K562 (cell line): ENCODE measurements at regions not wholly inside any gene's neighbourhood (a gene's known extent, or its start where the extent isn't known, plus 50 kb on each side); places are given as distances from the start of the nearest gene placed in this dataset.

Experiments used
- ATAC-seq: fragments of 200-7000 bp; cut with Tn5 transposase; 3 replicates; pipeline ENCODE4 v1.9.1; 2020; ENCODE audit warnings: moderate library complexity
- BruUV-seq: library from RNA; stranded (reverse); fragments of 400-500 nt; replicated peaks from 2 replicates; lab custom pipeline; 2021; lab: Mats Ljungman, UMichigan
- CTCF ChIA-PET: fragments of 300-600 bp; formaldehyde crosslinking; extraction: SDS; loops from one replicate; lab custom pipeline; 2021; ENCODE audit warnings: low intra/inter-chr PET ratio; lab: Yijun Ruan, JAX
- POLR2A ChIA-PET: fragments of 300-600, 350-650 bp; sonication (Branson Sonifier 250); formaldehyde crosslinking; extraction: SDS; loops from one replicate; lab custom pipeline; 2021; ENCODE audit warnings: antibody characterized with exemption, inconsistent platforms; lab: Yijun Ruan, JAX
- DNase-seq, 4 experiments: peaks; one replicate each; pipeline versions ENCODE4 v3.0.0 to v3.0.0-alpha.2; 2011 to 2018; ENCODE audit warnings: low spot score in 3 of 4, mixed read lengths in 3 of 4; ENCODE audit errors: extremely low read depth in 1 of 4
- FAIRE-seq: peaks from 2 replicates; lab custom pipeline; 2011; peaks lifted over from hg19 to GRCh38; lab: Jason Lieb, UNC
- H2AFZ ChIP-seq: 2 replicates; pipeline ENCODE4 v1.6.0; 2011; ENCODE audit warnings: low read depth, low read length, control low read depth, inconsistent platforms
- H3K27ac ChIP-seq: fragments of 200-600 bp; 3 replicates; pipeline ENCODE4 v1.8.0; 2011; ENCODE audit warnings: low read depth, mild to moderate bottlenecking, control low read depth, inconsistent platforms, low read length, moderate library complexity, mixed read lengths; ENCODE audit errors: extremely low read depth
- H3K27me3 ChIP-seq, 2 experiments: fragments of 300-600 bp in 1 of 2; 2 replicates in 1 of 2; 3 replicates in 1 of 2; pipeline versions ENCODE4 v1.6.0 to v1.8.0; 2011; ENCODE audit warnings: inconsistent platforms in 2 of 2, low read length in 2 of 2, mild to moderate bottlenecking in 1 of 2, mixed read lengths in 1 of 2, moderate library complexity in 1 of 2; ENCODE audit not compliant: control insufficient read depth in 2 of 2, insufficient read depth in 2 of 2
- H3K36me3 ChIP-seq: fragments of 300-600 bp; 3 replicates; pipeline ENCODE4 v1.8.0; 2011; ENCODE audit warnings: mild to moderate bottlenecking, low read length, inconsistent platforms; ENCODE audit not compliant: control insufficient read depth, insufficient read depth
- H3K4me1 ChIP-seq, 2 experiments: fragments of 200-600 bp in 1 of 2; replicated peaks in 1 of 2; 2 replicates in 1 of 2; 3 replicates in 1 of 2; pipeline versions ENCODE4 v1.5.1 to v1.8.0; 2011; ENCODE audit warnings: inconsistent platforms in 2 of 2, low read length in 2 of 2, mild to moderate bottlenecking in 1 of 2, mixed read lengths in 1 of 2, moderate library complexity in 1 of 2; ENCODE audit not compliant: control insufficient read depth in 2 of 2, insufficient read depth in 2 of 2
- H3K4me2 ChIP-seq: 2 replicates; pipeline ENCODE4 v1.6.1; 2011; ENCODE audit warnings: low read length, control low read depth, inconsistent platforms, mixed read lengths; ENCODE audit not compliant: insufficient read depth
- H3K4me3 ChIP-seq: fragments of 200-600 bp; sonication (generic), shearing (Covaris generic); 2 replicates; pipeline ENCODE4 v1.5.1; 2016; ENCODE audit warnings: control low read depth, inconsistent platforms
- H3K79me2 ChIP-seq: fragments of 200-600 bp; 3 replicates; pipeline ENCODE4 v1.8.0; 2011; ENCODE audit warnings: low read length, inconsistent platforms; ENCODE audit not compliant: control insufficient read depth, insufficient read depth
- H3K9ac ChIP-seq, 2 experiments: 2 replicates each; pipeline versions ENCODE4 v1.6.0 to v1.6.1; 2011; ENCODE audit warnings: low read depth in 2 of 2, low read length in 2 of 2, control low read depth in 1 of 2, inconsistent platforms in 1 of 2, mild to moderate bottlenecking in 1 of 2, mixed read lengths in 1 of 2; ENCODE audit not compliant: insufficient read depth in 1 of 2
- H3K9me1 ChIP-seq: one replicate; pipeline ENCODE4 v1.6.0; 2011; ENCODE audit warnings: inconsistent platforms, mild to moderate bottlenecking, low read length, moderate library complexity; ENCODE audit not compliant: control insufficient read depth, insufficient read depth
- H3K9me3 ChIP-seq: replicated peaks from 2 replicates; pipeline ENCODE4 v1.5.1; 2011; ENCODE audit warnings: low read depth, low read length, inconsistent platforms; ENCODE audit not compliant: control insufficient read depth, insufficient read depth
- H4K20me1 ChIP-seq: replicated peaks from 2 replicates; pipeline ENCODE4 v1.6.1; 2011; ENCODE audit warnings: low read length, inconsistent platforms, mixed read lengths; ENCODE audit not compliant: control insufficient read depth, insufficient read depth
- ARID2 ChIP-seq: fragments of 450-650 bp; IDR thresholded peaks from 2 replicates; pipeline ENCODE4 v1.6.1; 2017; ENCODE audit warnings: antibody characterized with exemption, mild to moderate bottlenecking
- E2F5 ChIP-seq: sonication (generic); formaldehyde crosslinking; IDR thresholded peaks from 2 replicates; pipeline ENCODE4 v1.8.0; 2022; ENCODE audit warnings: mild to moderate bottlenecking, missing genetic modification reagents
- HCFC1 ChIP-seq: IDR thresholded peaks from 2 replicates; pipeline ENCODE4 v1.6.1; 2012; ENCODE audit warnings: low read depth, low read length, improper control_type of control experiment
- OTX1 ChIP-seq: fragments of 450-650 bp; formaldehyde crosslinking; IDR thresholded peaks from 2 replicates; pipeline ENCODE4 v1.4.0; 2022; ENCODE audit warnings: mild to moderate bottlenecking
- PBX2 ChIP-seq, 2 experiments: IDR thresholded peaks in 1 of 2; conservative IDR thresholded peaks in 1 of 2; 2 replicates each; pipeline ENCODE4 v1.6.1; 2016; ENCODE audit warnings: low read depth in 2 of 2, mild to moderate bottlenecking in 1 of 2, missing compliant biosample characterization in 1 of 2, missing genetic modification characterization in 1 of 2, moderate library complexity in 1 of 2
- ZNF212 ChIP-seq: fragments of 450-650 bp; formaldehyde crosslinking; IDR thresholded peaks from 2 replicates; pipeline ENCODE4 v1.4.0; 2020; ENCODE audit warnings: mild to moderate bottlenecking
- ZNF23 ChIP-seq: fragments of 250-450 bp; sonication (Bioruptor Pico); IDR thresholded peaks from 2 replicates; pipeline ENCODE4 v1.4.0; 2020; ENCODE audit warnings: mild to moderate bottlenecking
- ZNF384 ChIP-seq: IDR thresholded peaks from 2 replicates; pipeline ENCODE4 v1.6.1; 2012; ENCODE audit warnings: low read depth, low read length, improper control_type of control experiment
- WGBS: fragments of 100-300 bp; shearing (Covaris generic); methylation state at CpG from one replicate; pipeline ENCODE4 v1.1.6; 2016; ENCODE audit warnings: low coverage, mixed read lengths; ENCODE audit not compliant: insufficient coverage; ENCODE audit errors: missing lambda C conversion rate; 5-methylcytosine and 5-hydroxymethylcytosine counted together
- in situ Hi-C: fragments of 300-500 bp; cut with MboI; formaldehyde crosslinking; loops from 4 replicates; pipeline ENCODE4 v1.15.0; 2018; ENCODE audit warnings: inconsistent platforms, mixed read lengths
- intact Hi-C: fragments of 100-400 bp; cut with micrococcal nuclease; formaldehyde crosslinking; loops from 2 replicates; pipeline ENCODE4 v1.14.2; 2022
- TF ChIP-seq, protein P1 (sequence below): fragments of 250-450 bp; sonication (Bioruptor Pico); IDR thresholded peaks from 2 replicates; pipeline ENCODE4 v1.5.0; 2021

DNA sequence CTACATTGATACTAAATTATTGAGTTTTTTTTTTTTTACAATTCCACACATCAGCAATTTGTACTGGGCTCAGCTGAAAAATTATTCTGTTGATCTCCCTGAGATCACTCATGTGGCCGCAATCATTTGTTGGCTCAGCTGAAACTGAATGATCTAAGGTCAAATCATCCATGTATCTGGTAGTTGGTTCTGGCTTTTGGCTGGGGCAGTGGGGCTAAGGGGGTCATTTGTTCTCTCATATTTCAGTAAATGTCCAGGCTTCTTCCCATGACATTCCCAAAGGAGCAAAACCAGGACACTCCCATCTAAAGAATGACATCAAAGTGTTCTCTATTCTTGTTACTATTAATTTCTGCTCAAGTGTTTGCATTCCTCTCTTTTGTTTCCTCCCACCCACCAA lies 806.7 kb upstream of the ADGRL2 start:
- CTCF ChIA-PET = no interaction called here
- no peaks in the 10 kb centered on the region for H3K79me2 ChIP-seq
- no peaks in the 10 kb centered on the region for H3K27me3 ChIP-seq
- no peak overlapping the region for H3K27ac ChIP-seq
- BruUV-seq = no TSS peak
- H2AFZ ChIP-seq = no peak overlapping the region
- FAIRE-seq (no peak), DNase-seq (no peak)
- no peaks in the 10 kb centered on the region for H3K4me1 ChIP-seq
- no peaks in the 10 kb centered on the region for H3K9me3 ChIP-seq
- POLR2A ChIA-PET = no interaction called here
- in situ Hi-C loops = no loop called here
- no peak for TF ChIP-seq PBX2 (CRISPR knock-in tag; IDR thresholded peaks at IDR 0.05; ENCODE audit: low read depth)
- TF ChIP-seq PBX2 (tag; conservative IDR thresholded peaks at IDR 0.05; ENCODE audit: low read depth) = no peak
- no peak for TF ChIP-seq E2F5 (CRISPR knock-in tag)
- TF ChIP-seq, protein P1, sequence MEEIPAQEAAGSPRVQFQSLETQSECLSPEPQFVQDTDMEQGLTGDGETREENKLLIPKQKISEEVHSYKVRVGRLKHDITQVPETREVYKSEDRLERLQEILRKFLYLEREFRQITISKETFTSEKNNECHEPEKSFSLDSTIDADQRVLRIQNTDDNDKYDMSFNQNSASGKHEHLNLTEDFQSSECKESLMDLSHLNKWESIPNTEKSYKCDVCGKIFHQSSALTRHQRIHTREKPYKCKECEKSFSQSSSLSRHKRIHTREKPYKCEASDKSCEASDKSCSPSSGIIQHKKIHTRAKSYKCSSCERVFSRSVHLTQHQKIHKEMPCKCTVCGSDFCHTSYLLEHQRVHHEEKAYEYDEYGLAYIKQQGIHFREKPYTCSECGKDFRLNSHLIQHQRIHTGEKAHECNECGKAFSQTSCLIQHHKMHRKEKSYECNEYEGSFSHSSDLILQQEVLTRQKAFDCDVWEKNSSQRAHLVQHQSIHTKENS (CRISPR knock-in tag) = no peak
- no peak for TF ChIP-seq OTX1 (CRISPR knock-in tag)
- no peak for TF ChIP-seq ZNF23 (CRISPR knock-in tag)
- TF ChIP-seq ZNF384 = no peak
- TF ChIP-seq ARID2 = no peak
- no peak for TF ChIP-seq HCFC1
- no peak for TF ChIP-seq ZNF212
- TF ChIP-seq, all 486 proteins: peak for 0
- intact Hi-C loops = no loop called here
- Histone ChIP-seq H3K9ac (no peak overlapping the region), H3K9me1 (no peaks in the 10 kb centered on the region), H3K4me2 (no peak overlapping the region), H3K36me3 (no peaks in the 10 kb centered on the region), H4K20me1 (no peaks in the 10 kb centered on the region), H3K4me3 (no peak overlapping the region)
- WGBS = 0% methylated on average over 1 of the region's 1 CpG
- no peak for ATAC-seq
